Heart left ventricle (tissue), 16 donors: ENCODE measurements at regions not wholly inside any gene's neighbourhood (a gene's known extent, or its start where the extent isn't known, plus 50 kb on each side); places are given as distances from the start of the nearest gene placed in this dataset.

Source experiments
- ATAC-seq, 4 donors: fragments of 200-7000 bp; cut with Tn5 transposase; one replicate each; pipeline ENCODE4 v1.9.1; 2020 to 2022; ENCODE audit warnings: moderate library complexity in 4 of 4, mild to moderate bottlenecking in 3 of 4, moderate number of reproducible peaks in 1 of 4
- DNase-seq, 5 donors: peaks; one replicate each; pipeline ENCODE4 v3.0.0-alpha.2; 2020
- H3K27ac ChIP-seq, 12 donors: fragments of 200-600 bp; sonication (generic) in 4 of 12; one replicate each; pipeline versions ENCODE4 v1.5.0 to v1.8.0; 2016 to 2022; ENCODE audit warnings: mild to moderate bottlenecking in 2 of 12
- H3K27me3 ChIP-seq, 9 donors: fragments of 200-600 bp; sonication (generic) in 2 of 9; one replicate each; pipeline versions ENCODE4 v1.5.1 to v1.8.0; 2016 to 2022; ENCODE audit warnings: mild to moderate bottlenecking in 3 of 9
- H3K36me3 ChIP-seq, 9 donors: fragments of 200-600 bp; sonication (generic) in 2 of 9; one replicate each; pipeline versions ENCODE4 v1.5.0 to v1.8.0; 2018 to 2022; ENCODE audit warnings: mild to moderate bottlenecking in 2 of 9
- H3K4me1 ChIP-seq, 12 donors: fragments of 200-600 bp; sonication (generic) in 4 of 12; one replicate each; pipeline versions ENCODE4 v1.5.0 to v1.8.0; 2016 to 2022; ENCODE audit warnings: mild to moderate bottlenecking in 3 of 12
- H3K4me3 ChIP-seq, 12 donors: fragments of 200-600 bp; sonication (generic) in 4 of 12; one replicate each; pipeline versions ENCODE4 v1.5.0 to v1.8.0; 2017 to 2022; ENCODE audit warnings: mild to moderate bottlenecking in 9 of 12, moderate library complexity in 4 of 12
- H3K9me3 ChIP-seq, 12 donors: fragments of 200-600 bp; sonication (generic) in 4 of 12; one replicate each; pipeline versions ENCODE4 v1.5.0 to v1.8.0; 2016 to 2022; ENCODE audit warnings: mild to moderate bottlenecking in 1 of 12
- POLR2A ChIP-seq, 2 donors: fragments of 450-650 bp; IDR thresholded peaks; one replicate each; pipeline ENCODE4 v1.6.1; 2017; ENCODE audit warnings: antibody characterized with exemption in 2 of 2, mild to moderate bottlenecking in 2 of 2, moderate library complexity in 2 of 2
- WGBS, 4 donors: extraction: QIAGEN DNeasy Blood & Tissue Kit in 2 of 4; methylation state at CpG; one replicate each; pipeline versions ENCODE4 v1.1.5 to v1.1.7; 2013 to 2018; 5-methylcytosine and 5-hydroxymethylcytosine counted together
- intact Hi-C, 10 donors: fragments of 100-400 bp; cut with DNase I; formaldehyde crosslinking; loops; one replicate each; pipeline versions ENCODE4 v1.11.1 to v1.14.2; 2022
- TF ChIP-seq, protein P1 (sequence below), 12 donors: fragments of 200-600 bp; sonication (generic) in 4 of 12; IDR thresholded peaks; one replicate each; pipeline versions ENCODE4 v1.5.0 to v1.8.0; 2018 to 2022; ENCODE audit warnings: antibody characterized with exemption in 12 of 12, mild to moderate bottlenecking in 5 of 12
- donor health status: ischemic (EF 13 %, LVEDD 7.1; RV severe dilation, severe dysfunction).
- donor health status: healthy with polysubstance abuse.
- donor health status: DM: no; HTN: yes; CAD: no.
- donor health status: DM: no; HTN: no; CAD: no.
- donor health status: ischemic (EF 25% LVEDD 6.9; RV normal size, moderate dysfunction).
- donor health status: ischemic (EF 25% LVEDD 5.7; RV mildly dilated, moderate dysfunction).
- donor health status: healthy.
- donor health status: DM: yes; HTN: yes; CAD: no.
- donor health status: ischemic (EF 35%, LVEDD 5.7; RV mildly dilated, moderate dysfunction).
- donor health status: nonischemic (EF 11% LVEDD 7.7; RV severe dilation, severe dysfunction).
- donor health status: DM: yes; HTN: yes; CAD: no.
- donor health status: PGD.
- donor health status: ischemic (EF 29% LVEDD 5.4; RV normal size, mild dysfunction).
- donor health status: nonischemic (EF 23%, LVEDD 6.1; RV moderate dilation, normal function).

DNA sequence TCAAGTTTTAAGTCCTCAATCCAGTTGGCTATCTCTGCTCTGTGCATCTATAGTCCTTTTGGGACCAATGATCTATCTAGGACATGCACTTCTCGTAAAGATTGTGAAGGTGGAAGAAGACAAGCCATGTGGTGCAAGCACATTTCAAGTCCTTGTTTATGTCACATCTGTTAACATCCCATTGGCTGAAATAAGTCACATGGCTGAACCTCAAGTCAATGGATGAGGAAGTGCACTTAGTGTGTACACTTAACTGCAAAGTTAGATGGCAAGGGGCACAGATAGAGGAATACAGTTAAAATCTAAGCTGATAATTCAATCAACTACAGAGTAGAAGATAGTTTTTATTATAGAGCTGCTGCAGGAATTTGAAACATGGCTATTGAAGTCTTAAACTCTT is 362.8 kb upstream of the TBX3 start:
- intact Hi-C loops: no loop called here
- ATAC-seq (no peak), DNase-seq (no peak)
- H3K4me3 ChIP-seq: no peak overlapping the region
- no peaks in the 10 kb centered on the region for H3K4me1 ChIP-seq
- H3K36me3 ChIP-seq: no peaks in the 10 kb centered on the region
- H3K27me3 ChIP-seq: no peaks in the 10 kb centered on the region
- TF ChIP-seq, protein P1, sequence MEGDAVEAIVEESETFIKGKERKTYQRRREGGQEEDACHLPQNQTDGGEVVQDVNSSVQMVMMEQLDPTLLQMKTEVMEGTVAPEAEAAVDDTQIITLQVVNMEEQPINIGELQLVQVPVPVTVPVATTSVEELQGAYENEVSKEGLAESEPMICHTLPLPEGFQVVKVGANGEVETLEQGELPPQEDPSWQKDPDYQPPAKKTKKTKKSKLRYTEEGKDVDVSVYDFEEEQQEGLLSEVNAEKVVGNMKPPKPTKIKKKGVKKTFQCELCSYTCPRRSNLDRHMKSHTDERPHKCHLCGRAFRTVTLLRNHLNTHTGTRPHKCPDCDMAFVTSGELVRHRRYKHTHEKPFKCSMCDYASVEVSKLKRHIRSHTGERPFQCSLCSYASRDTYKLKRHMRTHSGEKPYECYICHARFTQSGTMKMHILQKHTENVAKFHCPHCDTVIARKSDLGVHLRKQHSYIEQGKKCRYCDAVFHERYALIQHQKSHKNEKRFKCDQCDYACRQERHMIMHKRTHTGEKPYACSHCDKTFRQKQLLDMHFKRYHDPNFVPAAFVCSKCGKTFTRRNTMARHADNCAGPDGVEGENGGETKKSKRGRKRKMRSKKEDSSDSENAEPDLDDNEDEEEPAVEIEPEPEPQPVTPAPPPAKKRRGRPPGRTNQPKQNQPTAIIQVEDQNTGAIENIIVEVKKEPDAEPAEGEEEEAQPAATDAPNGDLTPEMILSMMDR (IDR thresholded peaks at IDR 0.05): no peak
- no peak for TF ChIP-seq POLR2A (IDR thresholded peaks at IDR 0.05)
- WGBS, 4 donors: 80 to 89% (median 84%) methylated on average over 1 of the region's 1 CpG
- no peak overlapping the region for H3K27ac ChIP-seq
- peaks cover 0 to 7% (median 0%) of the 10 kb centered on the region in 12 donors for H3K9me3 ChIP-seq

DNA sequence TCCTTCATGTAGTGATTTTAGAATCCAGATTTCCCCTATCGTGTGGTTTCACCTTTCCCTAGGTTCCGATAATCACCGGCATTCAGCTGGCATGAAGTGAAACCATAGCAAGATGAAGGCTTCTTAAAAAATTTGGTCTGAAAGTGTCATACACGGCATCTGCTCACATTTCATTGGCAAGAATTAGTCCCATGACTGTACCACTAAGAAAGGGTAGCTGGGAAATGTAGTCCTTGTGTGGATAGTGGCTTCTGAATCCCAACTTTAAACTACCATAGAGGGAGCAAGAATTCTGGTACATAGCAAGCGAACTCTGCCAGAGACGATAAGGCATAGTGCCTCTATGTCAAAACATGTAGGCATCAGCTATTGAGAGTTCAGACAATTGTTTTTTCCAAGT is 360.1 kb upstream of the TBX3 start:
- Histone ChIP-seq H3K4me1 (no peaks in the 10 kb centered on the region), H3K36me3 (no peaks in the 10 kb centered on the region), H3K9me3 (peaks cover 0 to 11% (median 0%) of the 10 kb centered on the region in 12 donors), H3K4me3 (no peak overlapping the region), H3K27me3 (no peaks in the 10 kb centered on the region), H3K27ac (no peak overlapping the region)
- DNase-seq (no peak), ATAC-seq (no peak)
- WGBS, 4 donors: 77 to 86% (median 80%) methylated on average over 6 of the region's 6 CpGs
- TF ChIP-seq, protein P1 (IDR thresholded peaks at IDR 0.05): no peak
- no peak for TF ChIP-seq POLR2A (IDR thresholded peaks at IDR 0.05)
- intact Hi-C loops: no loop called here

DNA sequence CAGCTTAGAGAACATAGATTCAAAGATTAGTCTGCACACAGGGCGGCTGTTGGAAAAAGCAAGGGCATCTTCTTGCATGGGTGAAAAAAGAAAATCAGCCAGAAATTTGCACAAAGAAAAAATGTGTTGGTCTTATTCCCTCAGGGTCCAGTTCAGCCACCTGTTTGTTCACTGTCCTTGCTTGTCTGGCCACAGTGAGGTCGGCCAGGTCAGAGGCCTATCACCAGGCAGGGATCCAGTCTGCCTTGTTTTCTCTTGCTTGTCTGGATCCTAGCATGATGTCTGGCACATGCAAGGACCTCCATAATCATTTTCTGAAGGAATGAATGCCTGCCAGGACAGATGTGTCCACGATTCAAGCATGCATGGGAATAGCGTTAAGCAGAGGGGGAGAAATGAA is 359.1 kb upstream of the TBX3 start:
- no peak overlapping the region for H3K27ac ChIP-seq
- peaks cover 0 to 11% (median 0%) of the 10 kb centered on the region in 12 donors for H3K9me3 ChIP-seq
- TF ChIP-seq, protein P1 (IDR thresholded peaks at IDR 0.05): no peak
- TF ChIP-seq POLR2A (IDR thresholded peaks at IDR 0.05): no peak
- H3K27me3 ChIP-seq: no peaks in the 10 kb centered on the region
- H3K4me1 ChIP-seq: no peaks in the 10 kb centered on the region
- DNase-seq: no peak
- H3K36me3 ChIP-seq: no peaks in the 10 kb centered on the region
- intact Hi-C loops: no loop called here
- WGBS, 4 donors: 85 to 93% (median 88%) methylated on average over 4 of the region's 4 CpGs
- no peak for ATAC-seq
- no peak overlapping the region for H3K4me3 ChIP-seq

DNA sequence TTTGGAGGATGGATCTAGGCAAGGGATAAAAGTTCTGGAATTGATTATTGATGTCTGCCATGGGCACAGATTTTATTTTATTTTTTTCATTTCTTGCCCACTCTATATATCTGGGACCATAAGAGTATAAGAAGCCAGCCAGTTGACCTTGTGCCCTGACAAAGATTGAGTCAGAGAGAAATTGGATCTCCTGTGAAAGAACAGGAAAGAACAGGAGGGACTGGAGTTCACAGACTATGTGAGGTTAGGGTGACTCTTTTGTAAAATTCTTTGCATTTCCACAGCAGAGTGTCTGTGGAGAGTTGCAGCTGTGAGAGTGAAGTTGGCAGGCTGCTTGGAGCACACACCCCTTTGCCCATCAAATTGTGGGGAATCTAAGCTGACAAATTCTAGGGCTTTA is 358.4 kb upstream of the TBX3 start:
- TF ChIP-seq POLR2A (IDR thresholded peaks at IDR 0.05): no peak
- TF ChIP-seq, protein P1 (IDR thresholded peaks at IDR 0.05): no peak
- ATAC-seq (no peak), DNase-seq (no peak)
- Histone ChIP-seq H3K9me3 (peaks cover 0 to 11% (median 0%) of the 10 kb centered on the region in 12 donors), H3K27me3 (no peaks in the 10 kb centered on the region), H3K27ac (no peak overlapping the region), H3K4me1 (no peaks in the 10 kb centered on the region), H3K4me3 (no peak overlapping the region), H3K36me3 (no peaks in the 10 kb centered on the region)
- intact Hi-C loops: no loop called here
